ENCODE measurements at regions not wholly inside any gene's neighbourhood (a gene's known extent, or its start where the extent isn't known, plus 50 kb on each side); places are given as distances from the start of the nearest gene placed in this dataset.

DNA sequence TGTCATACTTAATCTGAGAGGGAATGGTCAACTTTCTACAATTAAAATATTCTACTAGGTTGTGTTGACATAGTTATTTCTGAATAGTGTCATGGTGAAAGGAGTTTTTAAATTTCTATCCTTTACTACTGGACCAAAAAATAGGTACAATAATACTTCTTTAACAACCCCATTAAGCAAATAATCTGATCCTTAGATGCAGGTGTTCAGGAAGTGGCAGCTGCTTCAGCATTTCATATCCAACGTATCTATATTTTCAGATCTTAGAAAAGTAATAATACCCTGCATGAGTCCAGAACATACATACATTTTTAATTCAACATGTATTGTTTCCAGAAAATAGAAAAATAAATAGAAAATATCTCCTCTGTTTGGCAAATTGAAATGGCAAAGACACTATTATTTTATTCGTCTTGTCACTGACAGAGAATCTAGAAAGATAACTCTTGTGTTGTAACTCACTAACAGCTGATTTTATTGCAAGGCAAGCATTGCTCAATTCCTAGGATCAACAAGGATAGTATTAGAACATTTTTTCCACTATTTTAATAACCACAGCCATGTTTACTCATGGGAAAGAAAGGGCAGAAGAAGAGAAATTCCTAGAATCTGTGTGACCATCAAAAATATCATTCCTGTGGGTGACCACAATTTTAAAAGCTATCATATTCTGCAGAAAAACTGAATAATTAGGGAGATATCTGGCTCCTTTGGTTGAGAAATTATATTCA, 159.3 kb upstream of the CNTNAP2 start:
- no peak overlapping the region for H2AFZ ChIP-seq (ENCODE audit: low read depth, low read length, severe bottlenecking)
- no peaks in the 10 kb centered on the region for H3K9me2 ChIP-seq (replicated peaks; ENCODE audit: insufficient read depth, low read length)
- no peak overlapping the region for H3K4me2 ChIP-seq (ENCODE audit: low read depth, low read length, poor library complexity, severe bottlenecking)
- H3K27ac ChIP-seq (ENCODE audit: low read depth, low read length): no peak overlapping the region
- H3K36me3 ChIP-seq (ENCODE audit: low read length): no peaks in the 10 kb centered on the region
- H3K9me3 ChIP-seq (ENCODE audit: insufficient read depth, low read length): no peaks in the 10 kb centered on the region; the same call in 1 of the 2 replicates
- H3K79me2 ChIP-seq (ENCODE audit: insufficient read depth, low read length): no peaks in the 10 kb centered on the region
- no peaks in the 10 kb centered on the region for H4K20me1 ChIP-seq (ENCODE audit: low read depth, low read length)
- TF ChIP-seq, protein P1, sequence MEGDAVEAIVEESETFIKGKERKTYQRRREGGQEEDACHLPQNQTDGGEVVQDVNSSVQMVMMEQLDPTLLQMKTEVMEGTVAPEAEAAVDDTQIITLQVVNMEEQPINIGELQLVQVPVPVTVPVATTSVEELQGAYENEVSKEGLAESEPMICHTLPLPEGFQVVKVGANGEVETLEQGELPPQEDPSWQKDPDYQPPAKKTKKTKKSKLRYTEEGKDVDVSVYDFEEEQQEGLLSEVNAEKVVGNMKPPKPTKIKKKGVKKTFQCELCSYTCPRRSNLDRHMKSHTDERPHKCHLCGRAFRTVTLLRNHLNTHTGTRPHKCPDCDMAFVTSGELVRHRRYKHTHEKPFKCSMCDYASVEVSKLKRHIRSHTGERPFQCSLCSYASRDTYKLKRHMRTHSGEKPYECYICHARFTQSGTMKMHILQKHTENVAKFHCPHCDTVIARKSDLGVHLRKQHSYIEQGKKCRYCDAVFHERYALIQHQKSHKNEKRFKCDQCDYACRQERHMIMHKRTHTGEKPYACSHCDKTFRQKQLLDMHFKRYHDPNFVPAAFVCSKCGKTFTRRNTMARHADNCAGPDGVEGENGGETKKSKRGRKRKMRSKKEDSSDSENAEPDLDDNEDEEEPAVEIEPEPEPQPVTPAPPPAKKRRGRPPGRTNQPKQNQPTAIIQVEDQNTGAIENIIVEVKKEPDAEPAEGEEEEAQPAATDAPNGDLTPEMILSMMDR (IDR thresholded peaks at IDR 0.05; ENCODE audit: insufficient read depth, low read length, poor library complexity, severe bottlenecking): no peak
- TF ChIP-seq EZH2phosphoT487 (conservative IDR thresholded peaks at IDR 0.05; ENCODE audit: low read length): no peak
- H3K27me3 ChIP-seq (ENCODE audit: low read length): no peaks in the 10 kb centered on the region
- no peaks in the 10 kb centered on the region for H3F3A ChIP-seq (ENCODE audit: insufficient read depth)
- H3K9ac ChIP-seq (ENCODE audit: low read length): no peak overlapping the region
- H3K4me3 ChIP-seq (ENCODE audit: insufficient read depth, low read length, poor library complexity, severe bottlenecking): no peak overlapping the region

DNA sequence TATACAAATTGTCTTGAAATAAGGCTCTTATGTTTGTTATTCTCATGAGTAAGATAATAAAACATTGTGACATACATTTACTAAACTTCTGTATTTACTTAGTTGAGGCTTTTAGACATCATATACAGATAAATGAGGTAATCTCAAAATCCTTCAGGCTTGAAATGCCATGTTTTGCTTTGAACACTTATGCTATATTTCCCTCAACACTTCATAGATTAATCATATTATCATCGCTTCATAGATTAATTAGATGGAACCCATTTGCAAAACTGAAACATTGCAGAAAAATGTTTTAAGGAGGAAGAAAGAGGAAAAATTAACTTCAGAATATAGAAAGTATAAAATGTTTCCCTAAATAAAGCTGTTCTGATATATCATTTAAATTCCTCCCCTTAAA, 165.0 kb upstream of the CNTNAP2 start:
- no peak overlapping the region for H3K9ac ChIP-seq (ENCODE audit: low read length)
- no peak overlapping the region for H3K4me2 ChIP-seq (ENCODE audit: low read depth, low read length, poor library complexity, severe bottlenecking)
- H4K20me1 ChIP-seq (ENCODE audit: low read depth, low read length): no peaks in the 10 kb centered on the region
- H3K27ac ChIP-seq (ENCODE audit: low read depth, low read length): no peak overlapping the region
- TF ChIP-seq EZH2phosphoT487 (conservative IDR thresholded peaks at IDR 0.05; ENCODE audit: low read length): no peak
- TF ChIP-seq, protein P1 (IDR thresholded peaks at IDR 0.05; ENCODE audit: insufficient read depth, low read length, poor library complexity, severe bottlenecking): no peak
- no peaks in the 10 kb centered on the region; the same call in 1 of the 2 replicates for H3K9me3 ChIP-seq (ENCODE audit: insufficient read depth, low read length)
- no peaks in the 10 kb centered on the region for H3K79me2 ChIP-seq (ENCODE audit: insufficient read depth, low read length)
- H3F3A ChIP-seq (ENCODE audit: insufficient read depth): no peaks in the 10 kb centered on the region
- no peak overlapping the region for H2AFZ ChIP-seq (ENCODE audit: low read depth, low read length, severe bottlenecking)
- H3K4me3 ChIP-seq (ENCODE audit: insufficient read depth, low read length, poor library complexity, severe bottlenecking): no peak overlapping the region
- no peaks in the 10 kb centered on the region for H3K9me2 ChIP-seq (replicated peaks; ENCODE audit: insufficient read depth, low read length)
- H3K27me3 ChIP-seq (ENCODE audit: low read length): no peaks in the 10 kb centered on the region
- H3K36me3 ChIP-seq (ENCODE audit: low read length): no peaks in the 10 kb centered on the region

DNA sequence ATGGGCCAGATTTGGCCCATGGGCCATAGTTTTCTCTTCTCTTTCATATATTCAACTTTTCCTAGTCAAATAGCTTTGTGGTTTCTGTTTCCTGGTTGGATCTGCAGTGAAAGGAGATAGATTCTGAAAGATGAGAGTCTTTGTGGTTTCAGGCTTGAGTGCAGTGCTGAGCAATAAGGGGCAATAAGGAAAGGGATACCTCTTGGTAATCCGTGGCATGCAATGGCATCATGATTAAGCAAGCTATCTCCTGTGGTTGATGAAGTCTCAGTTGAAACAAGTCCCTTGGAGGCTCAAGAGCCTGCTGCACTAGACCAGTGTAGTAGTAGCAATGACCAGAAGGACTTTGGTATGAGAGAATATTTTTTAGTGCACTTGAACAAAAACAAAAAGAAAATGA, 187.7 kb upstream of the CNTNAP2 start:
- Histone ChIP-seq H3K27me3 (ENCODE audit: low read length) (no peaks in the 10 kb centered on the region), H3F3A (ENCODE audit: insufficient read depth) (no peaks in the 10 kb centered on the region), H3K4me2 (ENCODE audit: low read depth, low read length, poor library complexity, severe bottlenecking) (no peak overlapping the region), H3K4me3 (ENCODE audit: insufficient read depth, low read length, poor library complexity, severe bottlenecking) (no peak overlapping the region), H3K79me2 (ENCODE audit: insufficient read depth, low read length) (no peaks in the 10 kb centered on the region), H2AFZ (ENCODE audit: low read depth, low read length, severe bottlenecking) (no peak overlapping the region), H3K9me3 (ENCODE audit: insufficient read depth, low read length) (no peaks in the 10 kb centered on the region), H3K9me2 (replicated peaks; ENCODE audit: insufficient read depth, low read length) (no peaks in the 10 kb centered on the region), H3K27ac (ENCODE audit: low read depth, low read length) (no peak overlapping the region), H4K20me1 (ENCODE audit: low read depth, low read length) (no peaks in the 10 kb centered on the region), H3K9ac (ENCODE audit: low read length) (no peak overlapping the region), H3K36me3 (ENCODE audit: low read length) (no peaks in the 10 kb centered on the region)
- TF ChIP-seq EZH2phosphoT487 (conservative IDR thresholded peaks at IDR 0.05; ENCODE audit: low read length): no peak
- TF ChIP-seq, protein P1 (IDR thresholded peaks at IDR 0.05; ENCODE audit: insufficient read depth, low read length, poor library complexity, severe bottlenecking): no peak

Data from SU-DHL-6 (cell line).